NCI-H1105 treated with DMSO at 0.1 percent for 48 hours (cell line): ENCODE measurements at regions not wholly inside any gene's neighbourhood (a gene's known extent, or its start where the extent isn't known, plus 50 kb on each side); places are given as distances from the start of the nearest gene placed in this dataset.
"Not testable (repeated sequence)": the region's sequence is repeated elsewhere in the genome, so short reads cannot be mapped to it uniquely, and the experiment has no call there.

Experiments used
- DNase-seq: peaks from one replicate; lab custom pipeline; 2025; lab: John Stamatoyannopoulos, UW

GRCh38 chr9:29609282-29609681 is 2036.0 kb upstream of the C9orf72 start:
- no peak for DNase-seq

- DNase-seq: no peak
Observed at GRCh38 chr9:29613773-29614172, 2040.5 kb upstream of the C9orf72 start.

DNA sequence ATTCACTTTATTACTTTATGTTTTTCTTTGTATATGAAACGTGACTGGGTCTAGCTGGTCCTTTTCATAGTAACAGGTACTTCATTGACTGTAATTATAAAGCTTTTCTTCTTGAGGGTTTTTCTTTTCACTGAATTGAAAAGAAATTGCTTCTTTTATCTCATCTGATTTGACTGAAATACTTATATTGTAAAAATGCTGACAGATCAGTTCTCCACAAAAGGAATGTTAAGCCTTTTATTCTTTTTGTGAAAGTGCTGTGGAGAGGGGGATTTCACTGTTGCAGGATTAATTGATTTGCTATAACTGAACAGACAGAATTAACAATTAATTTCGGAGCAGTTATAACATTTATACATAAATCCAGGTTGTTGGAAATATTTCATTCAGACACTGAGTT is 2043.6 kb upstream of the C9orf72 start:
- DNase-seq: no peak

DNA sequence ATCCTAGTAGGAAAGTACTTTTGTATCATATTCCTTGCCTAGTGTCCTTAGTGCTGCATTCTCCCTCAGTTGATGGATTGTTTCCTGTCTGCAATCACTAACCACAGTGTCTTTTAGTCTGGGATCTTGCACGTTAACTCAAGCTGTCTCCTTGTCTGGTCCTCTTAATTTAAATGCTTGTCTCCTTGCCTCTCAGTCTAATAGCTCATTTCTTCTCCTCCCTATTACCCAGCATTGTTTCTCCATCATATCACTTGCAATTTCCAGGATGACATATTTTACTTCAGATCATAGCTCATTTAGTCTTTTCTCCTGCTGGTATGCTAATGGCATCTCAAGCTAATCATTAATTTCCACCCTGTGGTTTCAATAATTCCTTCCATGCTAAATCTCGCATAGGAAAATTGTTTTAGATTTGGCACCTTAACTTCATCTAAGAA is 2052.0 kb upstream of the C9orf72 start:
- no peak for DNase-seq

DNA sequence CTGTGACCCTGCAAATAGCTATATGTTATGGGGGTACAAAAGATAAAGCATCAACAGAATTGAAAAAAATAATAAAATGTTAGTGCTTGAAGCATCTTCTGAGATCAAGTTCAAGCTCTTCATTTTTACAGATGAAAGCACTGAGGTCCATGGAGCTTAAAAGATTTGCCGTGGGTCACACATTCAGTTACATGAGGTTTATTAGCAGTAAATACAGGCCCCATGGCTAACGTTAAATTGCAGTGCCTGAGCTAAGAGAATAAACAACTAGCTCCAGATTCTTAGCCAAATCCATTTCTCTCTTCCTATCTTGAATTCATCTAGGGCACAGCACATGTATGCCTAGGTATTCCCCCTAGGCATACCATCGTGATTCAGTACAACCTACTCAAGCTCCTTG is 2052.7 kb upstream of the C9orf72 start:
- DNase-seq: no peak

DNA sequence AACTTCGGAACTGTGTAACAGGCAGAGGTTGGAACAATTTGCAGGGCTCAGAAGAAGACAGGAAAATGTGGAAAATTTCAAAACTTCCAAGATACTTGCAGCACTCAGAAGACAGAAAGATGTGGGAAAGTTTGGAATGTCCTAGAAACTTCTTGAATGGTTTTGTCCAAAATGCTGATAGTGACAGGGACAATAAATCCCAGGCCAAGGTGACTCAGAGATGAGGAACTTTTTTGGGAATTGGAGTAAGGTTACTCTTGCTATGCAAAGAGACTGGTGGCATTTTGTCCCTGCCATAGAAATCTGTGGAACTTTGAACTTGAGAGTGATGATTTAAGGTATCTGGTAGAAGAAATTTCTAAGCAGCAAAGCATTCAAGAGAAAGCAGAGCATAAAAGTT is 2055.6 kb upstream of the C9orf72 start:
- DNase-seq: not testable (repeated sequence)

DNA sequence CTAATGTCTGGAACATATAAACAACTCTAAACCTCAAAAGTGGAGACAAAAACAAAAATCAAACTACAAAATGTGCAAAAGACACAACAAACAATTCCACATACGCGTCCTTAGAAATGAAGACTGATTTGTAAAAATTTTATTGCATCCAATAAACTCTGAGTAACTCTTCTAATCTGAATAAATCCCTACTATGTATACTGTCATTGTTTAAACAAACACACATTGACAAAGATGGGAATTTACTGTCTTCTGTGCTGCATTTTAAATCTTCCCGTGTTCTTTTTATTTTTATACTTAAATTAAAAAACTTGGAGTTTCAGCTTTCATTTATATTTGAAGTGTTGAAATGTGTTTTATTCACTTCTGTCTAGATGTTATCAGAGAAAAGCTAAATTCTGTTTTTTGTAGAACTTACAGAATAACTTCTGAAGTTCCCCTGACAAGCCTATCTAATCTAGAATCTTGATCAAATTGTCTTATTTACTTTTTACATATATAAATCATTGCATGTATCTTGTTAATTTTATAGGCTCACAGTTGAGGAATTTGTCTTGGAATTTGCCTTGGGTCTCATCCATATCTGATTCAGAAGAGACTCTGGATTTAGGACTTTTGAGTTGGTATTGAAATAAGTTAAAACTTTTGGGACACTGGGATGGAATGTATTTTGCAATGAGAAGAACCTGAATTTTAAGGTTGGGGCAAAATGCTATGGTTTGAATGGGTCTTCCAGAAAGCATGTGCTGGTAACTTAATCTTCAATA is 2064.4 kb upstream of the C9orf72 start:
- no peak for DNase-seq

GRCh38 chr9:29640507-29640906 is 2067.2 kb upstream of the C9orf72 start:
- DNase-seq: no peak

DNA sequence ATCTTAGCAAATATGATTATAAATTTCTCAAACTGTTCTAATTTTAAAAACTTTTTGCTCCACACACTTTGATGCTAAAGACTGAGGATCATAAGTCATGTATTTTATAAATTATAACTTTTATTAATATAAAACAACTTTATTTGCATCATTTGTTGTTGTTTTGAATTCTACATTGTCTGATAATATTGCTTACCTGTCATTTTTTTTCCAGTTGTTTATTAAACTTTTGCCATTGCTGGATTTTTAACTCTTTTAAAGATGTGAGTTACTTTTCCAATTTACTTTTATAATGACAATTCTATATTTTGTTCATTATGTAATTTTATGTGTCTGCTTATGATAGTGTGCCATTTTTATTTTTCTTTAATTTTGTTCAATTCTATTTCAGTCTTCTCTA is 2071.2 kb upstream of the C9orf72 start:
- DNase-seq: no peak

DNA sequence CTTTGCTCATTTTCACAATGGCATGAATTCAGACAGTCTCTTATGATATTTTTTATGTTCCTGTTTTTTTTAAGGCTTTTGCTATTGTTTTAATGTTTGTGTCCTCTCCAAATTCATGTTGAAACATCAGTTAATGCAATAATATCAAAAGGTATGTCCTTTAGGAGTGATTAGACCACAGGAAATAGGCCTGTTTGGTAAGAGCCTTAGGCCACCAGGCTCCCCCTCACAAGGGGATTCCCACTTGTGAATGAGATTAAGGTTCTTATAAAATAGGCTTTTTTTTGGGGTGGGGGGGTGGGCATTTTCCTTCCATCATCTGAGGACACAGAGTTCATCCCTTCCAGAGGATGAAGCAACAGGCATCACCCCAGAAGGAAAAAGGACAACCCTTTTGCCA is 2074.2 kb upstream of the C9orf72 start:
- DNase-seq: no peak

GRCh38 chr9:29648132-29648531 is 2074.9 kb upstream of the C9orf72 start:
- DNase-seq: no peak

GRCh38 chr9:29648601-29649000 is 2075.3 kb upstream of the C9orf72 start:
- DNase-seq: no peak

DNA sequence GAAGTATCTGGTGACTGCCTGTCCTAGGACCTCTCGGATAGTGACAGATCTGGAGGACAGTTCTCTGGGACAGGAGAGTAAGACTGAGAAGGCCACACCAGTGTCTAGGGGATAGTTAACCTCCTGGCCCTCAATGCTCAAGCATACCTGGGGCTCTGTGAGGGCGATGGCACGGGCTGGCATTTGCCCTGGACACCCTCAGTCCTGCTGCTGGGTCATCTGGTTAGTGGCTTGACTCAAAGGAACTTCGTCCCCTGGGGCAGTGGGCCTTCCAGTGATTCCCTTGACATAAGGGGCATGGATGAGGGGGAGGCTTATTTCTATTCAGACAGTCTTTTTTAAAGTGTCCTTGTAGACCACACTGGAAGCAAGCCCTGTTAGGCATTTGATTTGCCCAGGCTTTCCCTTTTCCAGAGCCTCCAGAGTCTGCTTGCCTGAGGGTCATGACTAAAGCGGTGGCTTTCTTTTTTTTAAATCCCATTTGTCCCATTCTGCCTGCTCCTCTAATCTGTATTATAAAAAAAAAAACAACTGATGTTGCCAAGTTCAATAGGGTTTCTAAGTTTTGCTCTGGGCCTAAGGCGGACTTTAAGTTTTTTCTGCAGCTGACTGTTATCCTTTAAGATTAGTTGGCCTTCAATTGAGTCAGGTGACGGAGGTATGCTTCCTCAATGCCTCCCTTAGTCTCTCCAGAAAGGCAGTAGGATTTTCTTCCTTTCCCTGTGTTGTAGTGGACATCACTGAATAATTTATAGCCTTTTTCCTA is 2083.5 kb upstream of the C9orf72 start:
- DNase-seq: no peak

GRCh38 chr9:29657821-29658220 is 2084.5 kb upstream of the C9orf72 start:
- DNase-seq: no peak

DNA sequence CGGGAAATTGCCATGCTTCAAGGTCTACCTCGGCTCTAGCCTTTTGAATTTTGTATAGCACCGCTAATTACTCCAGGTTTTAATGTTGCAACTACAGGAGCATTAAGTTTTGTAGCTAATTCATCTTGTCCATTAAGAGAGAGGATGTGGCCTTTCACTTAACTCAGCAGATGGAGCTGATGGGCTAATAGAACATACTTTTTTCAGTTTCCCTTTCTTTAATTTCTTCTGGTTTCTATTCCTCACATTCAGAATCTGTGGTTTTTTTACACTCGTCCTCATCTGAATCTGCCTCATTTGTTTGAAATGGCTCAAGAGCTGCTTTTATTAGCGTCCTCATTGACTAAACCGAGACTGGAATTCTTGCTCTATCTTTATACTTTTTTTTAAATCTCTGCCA is 2085.7 kb upstream of the C9orf72 start:
- DNase-seq: no peak

GRCh38 chr9:29659736-29660135 is 2086.5 kb upstream of the C9orf72 start:
- DNase-seq: no peak

DNA sequence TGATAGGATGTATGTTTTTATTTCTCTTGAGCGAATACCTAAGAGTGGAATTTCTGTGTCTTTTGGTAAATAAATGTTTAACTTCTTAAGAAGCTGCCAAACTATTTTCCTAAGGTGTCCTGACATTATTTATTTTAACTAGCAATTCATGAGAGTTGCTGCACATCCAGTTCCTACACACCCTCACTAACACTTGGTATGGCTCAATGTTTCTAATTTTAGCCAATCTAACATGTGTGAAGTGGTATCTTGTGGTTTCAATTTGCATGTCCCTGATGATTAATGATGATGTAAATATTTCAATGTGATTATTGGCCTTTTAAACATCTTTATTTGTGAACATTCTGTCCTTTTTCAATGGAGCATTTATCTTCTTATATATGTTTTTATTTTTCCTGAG is 2095.5 kb upstream of the C9orf72 start:
- DNase-seq: no peak

DNA sequence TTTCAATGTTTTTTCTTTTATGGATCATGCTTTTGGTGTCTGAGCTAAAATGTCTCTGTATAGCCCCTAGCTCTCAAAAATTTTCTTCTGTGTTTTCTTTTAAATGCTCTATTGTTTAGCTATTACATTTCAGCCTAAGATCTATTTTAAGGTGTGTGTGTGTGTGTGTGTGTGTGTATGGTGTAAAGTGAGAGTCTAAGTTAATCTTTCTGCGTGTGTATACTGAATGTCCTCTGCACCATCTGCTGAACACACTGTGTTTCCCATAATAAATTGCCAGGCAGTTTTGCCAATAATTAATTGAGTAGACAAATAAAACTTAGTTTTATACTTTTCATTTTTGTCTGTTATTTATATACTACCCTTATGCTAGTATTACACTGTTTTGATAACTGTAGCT is 2096.3 kb upstream of the C9orf72 start:
- DNase-seq: no peak

- DNase-seq: no peak
Observed at GRCh38 chr9:29685531-29685930, 2112.2 kb upstream of the C9orf72 start.

DNA sequence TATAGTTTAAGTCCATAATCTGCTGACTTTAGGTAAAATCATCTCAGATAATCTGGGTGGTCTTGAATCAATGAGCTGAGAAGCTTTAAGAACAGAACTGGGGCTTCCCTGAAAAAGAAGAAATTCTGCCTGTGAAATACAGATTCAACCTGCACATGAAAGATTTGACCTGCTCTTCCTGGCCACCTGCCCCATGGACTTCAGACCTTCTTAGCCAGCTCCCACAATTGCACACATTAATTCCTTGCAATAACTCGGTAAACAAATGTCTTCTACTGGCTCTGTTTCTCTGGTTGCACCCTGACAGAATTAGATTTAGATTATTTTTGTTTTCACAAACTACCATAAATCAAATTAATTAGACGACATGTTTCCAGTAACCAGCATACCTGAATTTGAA is 2117.9 kb upstream of the C9orf72 start:
- no peak for DNase-seq

- DNase-seq: peak; percentile 11
Observed at GRCh38 chr9:29691758-29692407, 2118.6 kb upstream of the C9orf72 start.

DNA sequence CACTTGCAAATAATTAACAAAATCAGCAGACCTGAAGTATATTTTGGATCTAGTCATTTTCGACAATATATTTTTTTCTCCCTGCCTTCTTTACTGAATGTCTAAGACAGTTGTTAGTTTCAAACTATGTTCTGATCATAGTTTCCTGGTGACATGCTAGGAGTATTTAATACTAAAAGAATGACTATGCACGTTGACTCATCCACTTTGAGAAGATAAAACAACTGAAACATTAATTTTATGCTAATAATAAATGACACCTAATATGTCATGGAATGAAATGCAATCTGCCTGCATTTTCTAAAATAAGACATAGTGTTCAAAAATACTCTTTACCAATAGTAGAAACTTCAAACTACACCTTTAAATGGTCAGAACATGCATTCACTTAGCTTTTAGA is 2123.7 kb upstream of the C9orf72 start:
- no peak for DNase-seq

DNA sequence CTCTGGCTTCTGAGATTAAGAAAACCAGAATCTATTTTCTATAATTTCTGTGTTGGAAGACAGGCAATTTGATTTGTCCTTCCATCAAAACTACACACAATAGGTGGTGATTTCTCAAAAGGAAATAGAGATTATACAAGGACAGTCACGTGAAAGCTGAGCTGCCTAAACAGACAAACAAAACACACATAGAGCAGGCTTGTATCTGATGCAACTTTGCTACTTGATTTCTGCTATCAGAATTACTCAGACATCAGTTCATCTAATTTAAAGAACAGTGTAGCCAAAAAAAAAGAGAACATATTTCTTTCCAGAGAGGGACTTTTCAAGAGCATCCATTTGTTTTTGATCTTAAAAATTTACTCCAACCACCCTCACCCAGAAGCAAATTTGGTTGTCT is 2128.3 kb upstream of the C9orf72 start:
- DNase-seq: no peak
